ENCODE measurements at regions not wholly inside any gene's neighbourhood (a gene's known extent, or its start where the extent isn't known, plus 50 kb on each side); places are given as distances from the start of the nearest gene placed in this dataset.

- Histone ChIP-seq H2BK120ac (ENCODE audit: low read depth, low read length) (no peak overlapping the region), H2AK5ac (ENCODE audit: low read length, severe bottlenecking) (no peak overlapping the region), H2BK5ac (ENCODE audit: low read depth, low read length, poor library complexity, severe bottlenecking) (no peak overlapping the region), H3K79me1 (replicated peaks; ENCODE audit: low read length, poor library complexity, severe bottlenecking) (no peaks in the 10 kb centered on the region), H3K9me3 (ENCODE audit: control insufficient read depth, low read length) (no peaks in the 10 kb centered on the region), H3K14ac (ENCODE audit: low read length in 2 of 2) (no peak overlapping the region), H3K9ac (ENCODE audit: low read length) (no peak overlapping the region), H3K18ac (ENCODE audit: low read depth in 1 of 2, low read length in 2 of 2) (peak overlapping the region in 1 of 2 experiments; percentile 21), H3K36me3 (ENCODE audit: control insufficient read depth in 1 of 2, insufficient read depth in 2 of 2, low read depth in 1 of 2, low read length in 2 of 2) (no peaks in the 10 kb centered on the region), H4K8ac (ENCODE audit: low read length) (no peak overlapping the region), H3K4me3 (ENCODE audit: insufficient read depth in 1 of 2, low read depth in 1 of 2, low read length in 2 of 2) (no peak overlapping the region), H3K23ac (ENCODE audit: low read length in 2 of 2) (no peak overlapping the region), H3K27me3 (ENCODE audit: control insufficient read depth in 1 of 2, insufficient read depth in 1 of 2, low read length in 2 of 2) (peaks cover 0 to 2% of the 10 kb centered on the region in 2 experiments), H4K91ac (ENCODE audit: low read length) (no peak overlapping the region), H3K4me2 (ENCODE audit: low read length, poor library complexity, severe bottlenecking) (no peak overlapping the region), H2AFZ (ENCODE audit: low read depth, low read length) (no peak overlapping the region), H3K4ac (ENCODE audit: low read depth in 1 of 2, low read length in 2 of 2) (no peak overlapping the region), H2BK12ac (ENCODE audit: low read length in 2 of 2) (no peak overlapping the region), H3K27ac (ENCODE audit: low read length, poor library complexity, severe bottlenecking) (no peak overlapping the region), H3K4me1 (ENCODE audit: control insufficient read depth, insufficient read depth, low read depth, low read length) (no peaks in the 10 kb centered on the region), H2BK15ac (ENCODE audit: low read depth, poor library complexity, severe bottlenecking) (no peak overlapping the region)
- WGBS = 46% methylated on average over 4 of the region's 4 CpGs
- no peak for DNase-seq
Measured at GRCh38 chr1:108082738-108083562, 117.2 kb downstream of the SLC25A24 start.

- Histone ChIP-seq H3K23ac (ENCODE audit: low read length in 2 of 2) (no peak overlapping the region), H3K27ac (ENCODE audit: low read length, poor library complexity, severe bottlenecking) (no peak overlapping the region), H3K27me3 (ENCODE audit: control insufficient read depth in 1 of 2, insufficient read depth in 1 of 2, low read length in 2 of 2) (peaks cover 0 to 2% of the 10 kb centered on the region in 2 experiments), H2BK15ac (ENCODE audit: low read depth, poor library complexity, severe bottlenecking) (no peak overlapping the region), H3K9ac (ENCODE audit: low read length) (no peak overlapping the region), H4K91ac (ENCODE audit: low read length) (no peak overlapping the region), H2BK120ac (ENCODE audit: low read depth, low read length) (no peak overlapping the region), H3K4me2 (ENCODE audit: low read length, poor library complexity, severe bottlenecking) (no peak overlapping the region), H3K14ac (ENCODE audit: low read length in 2 of 2) (no peak overlapping the region), H2BK12ac (ENCODE audit: low read length in 2 of 2) (no peak overlapping the region), H2AK5ac (ENCODE audit: low read length, severe bottlenecking) (no peak overlapping the region), H2BK5ac (ENCODE audit: low read depth, low read length, poor library complexity, severe bottlenecking) (no peak overlapping the region), H2AFZ (ENCODE audit: low read depth, low read length) (no peak overlapping the region), H3K18ac (ENCODE audit: low read depth in 1 of 2, low read length in 2 of 2) (no peak overlapping the region), H3K4me3 (ENCODE audit: insufficient read depth in 1 of 2, low read depth in 1 of 2, low read length in 2 of 2) (no peak overlapping the region), H3K79me1 (replicated peaks; ENCODE audit: low read length, poor library complexity, severe bottlenecking) (no peaks in the 10 kb centered on the region), H3K4me1 (ENCODE audit: control insufficient read depth, insufficient read depth, low read depth, low read length) (no peaks in the 10 kb centered on the region), H4K8ac (ENCODE audit: low read length) (no peak overlapping the region), H3K9me3 (ENCODE audit: control insufficient read depth, low read length) (no peaks in the 10 kb centered on the region), H3K4ac (ENCODE audit: low read depth in 1 of 2, low read length in 2 of 2) (no peak overlapping the region), H3K36me3 (ENCODE audit: control insufficient read depth in 1 of 2, insufficient read depth in 2 of 2, low read depth in 1 of 2, low read length in 2 of 2) (no peaks in the 10 kb centered on the region)
- DNase-seq = no peak
- WGBS = 96% methylated on average over 4 of the region's 4 CpGs
Measured at GRCh38 chr1:108082001-108082400, 117.0 kb upstream of the VAV3 start.

GRCh38 chr1:108080448-108080847 is 115.5 kb upstream of the VAV3 start:
- no peak for DNase-seq
- no peak overlapping the region for H2BK120ac ChIP-seq (ENCODE audit: low read depth, low read length)
- H3K9me3 ChIP-seq (ENCODE audit: control insufficient read depth, low read length) = no peaks in the 10 kb centered on the region
- no peak overlapping the region for H2AFZ ChIP-seq (ENCODE audit: low read depth, low read length)
- H3K18ac ChIP-seq (ENCODE audit: low read depth in 1 of 2, low read length in 2 of 2) = no peak overlapping the region
- no peak overlapping the region for H3K4me3 ChIP-seq (ENCODE audit: insufficient read depth in 1 of 2, low read depth in 1 of 2, low read length in 2 of 2)
- no peak overlapping the region for H4K8ac ChIP-seq (ENCODE audit: low read length)
- H3K4ac ChIP-seq (ENCODE audit: low read depth in 1 of 2, low read length in 2 of 2) = no peak overlapping the region
- H3K23ac ChIP-seq (ENCODE audit: low read length in 2 of 2) = no peak overlapping the region
- H3K36me3 ChIP-seq (ENCODE audit: control insufficient read depth in 1 of 2, insufficient read depth in 2 of 2, low read depth in 1 of 2, low read length in 2 of 2) = no peaks in the 10 kb centered on the region
- no peak overlapping the region for H4K91ac ChIP-seq (ENCODE audit: low read length)
- H3K9ac ChIP-seq (ENCODE audit: low read length) = no peak overlapping the region
- H2BK5ac ChIP-seq (ENCODE audit: low read depth, low read length, poor library complexity, severe bottlenecking) = no peak overlapping the region
- no peak overlapping the region for H2BK12ac ChIP-seq (ENCODE audit: low read length in 2 of 2)
- no peak overlapping the region for H2AK5ac ChIP-seq (ENCODE audit: low read length, severe bottlenecking)
- H3K79me1 ChIP-seq (replicated peaks; ENCODE audit: low read length, poor library complexity, severe bottlenecking) = no peaks in the 10 kb centered on the region
- no peak overlapping the region for H2BK15ac ChIP-seq (ENCODE audit: low read depth, poor library complexity, severe bottlenecking)
- H3K14ac ChIP-seq (ENCODE audit: low read length in 2 of 2) = no peak overlapping the region
- H3K4me1 ChIP-seq (ENCODE audit: control insufficient read depth, insufficient read depth, low read depth, low read length) = no peaks in the 10 kb centered on the region
- H3K27me3 ChIP-seq (ENCODE audit: control insufficient read depth in 1 of 2, insufficient read depth in 1 of 2, low read length in 2 of 2) = peaks cover 0 to 2% of the 10 kb centered on the region in 2 experiments
- H3K27ac ChIP-seq (ENCODE audit: low read length, poor library complexity, severe bottlenecking) = no peak overlapping the region
- H3K4me2 ChIP-seq (ENCODE audit: low read length, poor library complexity, severe bottlenecking) = no peak overlapping the region

GRCh38 chr1:108079440-108080025 is 114.6 kb upstream of the VAV3 start:
- H3K4me3 ChIP-seq (ENCODE audit: insufficient read depth in 1 of 2, low read depth in 1 of 2, low read length in 2 of 2) = no peak overlapping the region
- H3K18ac ChIP-seq (ENCODE audit: low read depth in 1 of 2, low read length in 2 of 2) = no peak overlapping the region
- H2BK12ac ChIP-seq (ENCODE audit: low read length in 2 of 2) = no peak overlapping the region
- H3K79me1 ChIP-seq (replicated peaks; ENCODE audit: low read length, poor library complexity, severe bottlenecking) = no peaks in the 10 kb centered on the region
- H2AFZ ChIP-seq (ENCODE audit: low read depth, low read length) = no peak overlapping the region
- no peak overlapping the region for H3K4me2 ChIP-seq (ENCODE audit: low read length, poor library complexity, severe bottlenecking)
- DNase-seq = no peak
- H3K36me3 ChIP-seq (ENCODE audit: control insufficient read depth in 1 of 2, insufficient read depth in 2 of 2, low read depth in 1 of 2, low read length in 2 of 2) = no peaks in the 10 kb centered on the region
- no peak overlapping the region for H3K23ac ChIP-seq (ENCODE audit: low read length in 2 of 2)
- peak overlapping the region; percentile 13 for H2BK15ac ChIP-seq (ENCODE audit: low read depth, poor library complexity, severe bottlenecking)
- no peak overlapping the region for H2BK120ac ChIP-seq (ENCODE audit: low read depth, low read length)
- no peak overlapping the region for H2BK5ac ChIP-seq (ENCODE audit: low read depth, low read length, poor library complexity, severe bottlenecking)
- no peak overlapping the region for H3K9ac ChIP-seq (ENCODE audit: low read length)
- H4K8ac ChIP-seq (ENCODE audit: low read length) = no peak overlapping the region
- H3K27ac ChIP-seq (ENCODE audit: low read length, poor library complexity, severe bottlenecking) = no peak overlapping the region
- H3K14ac ChIP-seq (ENCODE audit: low read length in 2 of 2) = no peak overlapping the region
- 17% methylated on average over 6 of the region's 6 CpGs for WGBS
- H3K4ac ChIP-seq (ENCODE audit: low read depth in 1 of 2, low read length in 2 of 2) = no peak overlapping the region
- H3K27me3 ChIP-seq (ENCODE audit: control insufficient read depth in 1 of 2, insufficient read depth in 1 of 2, low read length in 2 of 2) = peaks cover 0 to 2% of the 10 kb centered on the region in 2 experiments
- H3K9me3 ChIP-seq (ENCODE audit: control insufficient read depth, low read length) = no peaks in the 10 kb centered on the region
- no peak overlapping the region for H4K91ac ChIP-seq (ENCODE audit: low read length)
- H2AK5ac ChIP-seq (ENCODE audit: low read length, severe bottlenecking) = no peak overlapping the region
- H3K4me1 ChIP-seq (ENCODE audit: control insufficient read depth, insufficient read depth, low read depth, low read length) = no peaks in the 10 kb centered on the region
